GM12878 (cell line): ENCODE measurements at regions not wholly inside any gene's neighbourhood (a gene's known extent, or its start where the extent isn't known, plus 50 kb on each side); places are given as distances from the start of the nearest gene placed in this dataset.

Experiments used
- ATAC-seq: fragments of 200-7000 bp; cut with Tn5 transposase; 3 replicates; pipeline ENCODE4 v1.9.1; 2020; ENCODE audit warnings: mild to moderate bottlenecking, moderate library complexity
- BruUV-seq: library from RNA; stranded (reverse); fragments of 400-500 nt; replicated peaks from 2 replicates; lab custom pipeline; 2021; lab: Mats Ljungman, UMichigan
- CTCF ChIA-PET: fragments of 300-600 bp; sonication (Branson Sonifier 250); formaldehyde crosslinking; extraction: SDS; loops from one replicate; lab custom pipeline; 2021; ENCODE audit warnings: inconsistent platforms; lab: Yijun Ruan, JAX
- POLR2A ChIA-PET: fragments of 350-600 bp; formaldehyde crosslinking; extraction: SDS; loops from one replicate; lab custom pipeline; 2021; ENCODE audit warnings: inconsistent platforms; lab: Charles Lee
- RAD21 ChIA-PET: fragments of 300-600 bp; sonication (Branson Sonifier 250); formaldehyde crosslinking; loops from one replicate; lab custom pipeline; 2023; ENCODE audit warnings: antibody characterized with exemption; ENCODE audit not compliant: unreplicated experiment; lab: Charles Lee
- SMC1A ChIA-PET: fragments of 300-600 bp; sonication (Branson Sonifier 250); formaldehyde crosslinking; loops from one replicate; lab custom pipeline; 2023; ENCODE audit not compliant: unreplicated experiment, uncharacterized antibody; lab: Charles Lee
- DNase-seq: peaks from one replicate; pipeline ENCODE4 v3.0.0-alpha.2; 2011; ENCODE audit warnings: low read depth, low spot score
- FAIRE-seq: peaks from 3 replicates; lab custom pipeline; 2011; peaks lifted over from hg19 to GRCh38; lab: Jason Lieb, UNC
- H2AFZ ChIP-seq: 2 replicates; pipeline ENCODE4 v1.6.0; 2011; ENCODE audit warnings: low read depth, low read length, control low read depth; ENCODE audit not compliant: control insufficient read depth
- H3K27ac ChIP-seq: 2 replicates; pipeline ENCODE4 v1.5.1; 2011; ENCODE audit warnings: control low read depth; ENCODE audit not compliant: control insufficient read depth, insufficient read depth
- H3K27me3 ChIP-seq, 2 experiments: replicated peaks in 1 of 2; 2 replicates each; pipeline versions ENCODE4 v1.6.0 to v1.6.1; 2011; ENCODE audit warnings: low read length in 1 of 2; ENCODE audit not compliant: control insufficient read depth in 2 of 2, insufficient read depth in 2 of 2
- H3K36me3 ChIP-seq, 2 experiments: 2 replicates each; pipeline ENCODE4 v1.5.1; 2011; ENCODE audit warnings: low read length in 1 of 2; ENCODE audit not compliant: control insufficient read depth in 2 of 2, insufficient read depth in 2 of 2
- H3K4me1 ChIP-seq: 2 replicates; pipeline ENCODE4 v1.6.1; 2011; ENCODE audit warnings: mild to moderate bottlenecking, low read length, moderate library complexity, mixed read lengths; ENCODE audit not compliant: control insufficient read depth, insufficient read depth
- H3K4me2 ChIP-seq: 2 replicates; pipeline ENCODE4 v1.6.0; 2011; ENCODE audit warnings: control low read depth; ENCODE audit not compliant: control insufficient read depth, insufficient read depth
- H3K4me3 ChIP-seq: fragments of 200-600 bp; sonication (generic); 2 replicates; pipeline ENCODE4 v1.5.1; 2016
- H3K79me2 ChIP-seq: 2 replicates; pipeline ENCODE4 v1.6.0; 2011; ENCODE audit warnings: low read length; ENCODE audit not compliant: control insufficient read depth, insufficient read depth
- H3K9ac ChIP-seq: 2 replicates; pipeline ENCODE4 v1.8.0; 2011; ENCODE audit warnings: low read length, control low read depth, mixed read lengths; ENCODE audit not compliant: control insufficient read depth, insufficient read depth
- H3K9me3 ChIP-seq: replicated peaks from 3 replicates; pipeline ENCODE4 v1.5.1; 2011; ENCODE audit warnings: mild to moderate bottlenecking, low read length; ENCODE audit not compliant: control insufficient read depth, insufficient read depth
- H4K20me1 ChIP-seq: 2 replicates; pipeline ENCODE4 v1.6.0; 2011; ENCODE audit not compliant: control insufficient read depth, insufficient read depth
- BCLAF1 ChIP-seq: fragments of 450-650 bp; IDR thresholded peaks from 2 replicates; pipeline ENCODE4 v1.6.1; 2017; ENCODE audit warnings: antibody characterized with exemption, mild to moderate bottlenecking, moderate library complexity
- CEBPZ ChIP-seq: fragments of 150-350 bp; IDR thresholded peaks from 2 replicates; pipeline ENCODE4 v1.6.1; 2016; ENCODE audit warnings: low read depth, low read length
- CHD4 ChIP-seq: fragments of 200-600 bp; sonication (generic); IDR thresholded peaks from 2 replicates; pipeline ENCODE4 v1.6.1; 2016; ENCODE audit warnings: mild to moderate bottlenecking
- ESRRA ChIP-seq: IDR thresholded peaks from 2 replicates; pipeline ENCODE4 v1.6.1; 2012; ENCODE audit warnings: mild to moderate bottlenecking, low read length, improper control_type of control experiment
- FOXK2 ChIP-seq: fragments of 450-650 bp; IDR thresholded peaks from 2 replicates; pipeline ENCODE4 v1.6.1; 2017; ENCODE audit warnings: mild to moderate bottlenecking, moderate library complexity
- IKZF2 ChIP-seq, 2 experiments: fragments of 450-650 bp; IDR thresholded peaks; 2 replicates each; pipeline ENCODE4 v1.6.1; 2017; ENCODE audit warnings: mild to moderate bottlenecking in 2 of 2, moderate library complexity in 2 of 2
- POLR2A ChIP-seq: IDR thresholded peaks from 2 replicates; pipeline ENCODE4 v1.6.1; 2011; ENCODE audit warnings: low read depth, mild to moderate bottlenecking, low read length
- POU2F2 ChIP-seq: IDR thresholded peaks from 3 replicates; pipeline ENCODE4 v1.6.1; 2011; ENCODE audit warnings: low read depth, mild to moderate bottlenecking, low read length, borderline replicate concordance
- PRDM15 ChIP-seq: fragments of 450-650 bp; formaldehyde crosslinking; IDR thresholded peaks from 2 replicates; pipeline ENCODE4 v1.4.0; 2020; ENCODE audit warnings: mild to moderate bottlenecking, moderate library complexity
- SP1 ChIP-seq: IDR thresholded peaks from one replicate; pipeline ENCODE4 v1.6.1; 2011; ENCODE audit warnings: low read depth, low read length
- SREBF2 ChIP-seq: IDR thresholded peaks from 2 replicates; pipeline ENCODE4 v1.6.1; 2012; ENCODE audit warnings: mild to moderate bottlenecking, low read length
- WRNIP1 ChIP-seq: IDR thresholded peaks from 2 replicates; pipeline ENCODE4 v1.6.1; 2011; ENCODE audit warnings: low read depth, low read length, improper control_type of control experiment, borderline replicate concordance
- YY1 ChIP-seq: IDR thresholded peaks from 2 replicates; pipeline ENCODE4 v1.6.1; 2011; ENCODE audit warnings: low read depth, mild to moderate bottlenecking, low read length
- ZBTB33 ChIP-seq: fragments of 450-650 bp; IDR thresholded peaks from 2 replicates; pipeline ENCODE4 v1.6.1; 2017; ENCODE audit warnings: mild to moderate bottlenecking
- ZNF622 ChIP-seq: fragments of 450-650 bp; IDR thresholded peaks from 2 replicates; pipeline ENCODE4 v1.6.1; 2017; ENCODE audit warnings: mild to moderate bottlenecking, inconsistent platforms
- in situ Hi-C: fragments of 300-500 bp; cut with MboI; formaldehyde crosslinking; loops from 9 replicates; pipeline ENCODE4 v1.14.3; 2018; ENCODE audit warnings: mixed read lengths
- intact Hi-C: fragments of 100-400 bp; cut with micrococcal nuclease; formaldehyde crosslinking; loops from one replicate; pipeline ENCODE4 v1.14.2; 2022; ENCODE audit not compliant: unreplicated experiment

- Histone ChIP-seq H4K20me1 (no peaks in the 10 kb centered on the region), H3K36me3 (no peaks in the 10 kb centered on the region), H3K4me1 (no peaks in the 10 kb centered on the region), H3K4me2 (no peak overlapping the region), H3K9me3 (no peaks in the 10 kb centered on the region), H3K4me3 (no peak overlapping the region), H3K27ac (no peak overlapping the region), H3K27me3 (no peaks in the 10 kb centered on the region), H3K79me2 (no peaks in the 10 kb centered on the region), H3K9ac (no peak overlapping the region), H2AFZ (no peak overlapping the region)
- FAIRE-seq (no peak), DNase-seq (no peak)
- ChIA-PET RAD21 (no interaction called here), SMC1A (no interaction called here), CTCF (no interaction called here), POLR2A (no interaction called here)
- in situ Hi-C loops (no loop called here), intact Hi-C loops (no loop called here)
- BruUV-seq, result no TSS peak
- TF ChIP-seq POU2F2 (no peak), ESRRA (no peak), FOXK2 (no peak), BCLAF1 (no peak), SP1 (no peak), ZBTB33 (no peak), SREBF2 (no peak), CHD4 (no peak), CEBPZ (no peak), WRNIP1 (no peak), IKZF2 (IDR thresholded peaks at IDR 0.05) (no peak), POLR2A (no peak), PRDM15 (CRISPR knock-in tag) (no peak), ZNF622 (no peak), YY1 (no peak)
- TF ChIP-seq, all 136 proteins: peak for 0
- no peak for ATAC-seq
These were observed 370.8 kb upstream of the PTGER4 start for GRCh38 chr5:40308867-40309266.
